ENCODE measurements at regions not wholly inside any gene's neighbourhood (a gene's known extent, or its start where the extent isn't known, plus 50 kb on each side); places are given as distances from the start of the nearest gene placed in this dataset.

GRCh38 chr13:70339738-70340137 lies 231.5 kb upstream of the KLHL1 start:
- H3K27ac ChIP-seq = no peak overlapping the region
- no peaks in the 10 kb centered on the region for H3K27me3 ChIP-seq
- intact Hi-C loops (cut with DNase I) = no loop called here
- TF ChIP-seq, protein P1, sequence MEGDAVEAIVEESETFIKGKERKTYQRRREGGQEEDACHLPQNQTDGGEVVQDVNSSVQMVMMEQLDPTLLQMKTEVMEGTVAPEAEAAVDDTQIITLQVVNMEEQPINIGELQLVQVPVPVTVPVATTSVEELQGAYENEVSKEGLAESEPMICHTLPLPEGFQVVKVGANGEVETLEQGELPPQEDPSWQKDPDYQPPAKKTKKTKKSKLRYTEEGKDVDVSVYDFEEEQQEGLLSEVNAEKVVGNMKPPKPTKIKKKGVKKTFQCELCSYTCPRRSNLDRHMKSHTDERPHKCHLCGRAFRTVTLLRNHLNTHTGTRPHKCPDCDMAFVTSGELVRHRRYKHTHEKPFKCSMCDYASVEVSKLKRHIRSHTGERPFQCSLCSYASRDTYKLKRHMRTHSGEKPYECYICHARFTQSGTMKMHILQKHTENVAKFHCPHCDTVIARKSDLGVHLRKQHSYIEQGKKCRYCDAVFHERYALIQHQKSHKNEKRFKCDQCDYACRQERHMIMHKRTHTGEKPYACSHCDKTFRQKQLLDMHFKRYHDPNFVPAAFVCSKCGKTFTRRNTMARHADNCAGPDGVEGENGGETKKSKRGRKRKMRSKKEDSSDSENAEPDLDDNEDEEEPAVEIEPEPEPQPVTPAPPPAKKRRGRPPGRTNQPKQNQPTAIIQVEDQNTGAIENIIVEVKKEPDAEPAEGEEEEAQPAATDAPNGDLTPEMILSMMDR (IDR thresholded peaks at IDR 0.05) = no peak
- no peak overlapping the region for H3K4me3 ChIP-seq
- H3K36me3 ChIP-seq = no peaks in the 10 kb centered on the region
- no peaks in the 10 kb centered on the region for H3K9me3 ChIP-seq
- H3K4me1 ChIP-seq = no peaks in the 10 kb centered on the region
- no peak for ATAC-seq
- DNase-seq = no peak

- Histone ChIP-seq H3K27ac (no peak overlapping the region), H3K27me3 (no peaks in the 10 kb centered on the region), H3K36me3 (no peaks in the 10 kb centered on the region), H3K9me3 (no peaks in the 10 kb centered on the region), H3K4me1 (no peaks in the 10 kb centered on the region), H3K4me3 (no peak overlapping the region)
- intact Hi-C loops (cut with DNase I) = no loop called here
- TF ChIP-seq, protein P1 (IDR thresholded peaks at IDR 0.05) = no peak
- DNase-seq (no peak), ATAC-seq (no peak)
Observed at GRCh38 chr13:70338609-70339008, 230.4 kb upstream of the KLHL1 start.

DNA sequence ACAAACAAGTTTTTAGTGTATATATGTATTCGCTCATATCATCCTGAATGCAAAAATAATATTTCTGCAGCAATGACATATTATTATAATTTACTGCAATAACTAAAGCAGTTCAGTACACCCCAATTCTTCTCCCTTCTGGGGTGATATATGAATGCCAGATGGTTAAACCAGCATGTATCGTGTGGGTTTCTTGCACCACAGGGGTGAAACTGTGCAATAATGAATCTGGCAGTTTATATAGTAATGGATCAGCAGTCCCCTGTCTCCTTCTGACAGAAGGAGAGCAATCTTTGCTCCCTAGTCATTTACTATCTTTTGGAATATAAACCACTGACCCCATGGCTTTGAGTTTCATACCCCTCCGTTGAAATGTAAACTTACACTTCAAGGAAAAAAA lies 228.6 kb upstream of the KLHL1 start:
- DNase-seq (no peak), ATAC-seq (no peak)
- no peaks in the 10 kb centered on the region for H3K9me3 ChIP-seq
- no peaks in the 10 kb centered on the region for H3K27me3 ChIP-seq
- intact Hi-C loops (cut with DNase I) = no loop called here
- no peak overlapping the region for H3K4me3 ChIP-seq
- H3K36me3 ChIP-seq = no peaks in the 10 kb centered on the region
- TF ChIP-seq, protein P1 (IDR thresholded peaks at IDR 0.05) = no peak
- no peaks in the 10 kb centered on the region for H3K4me1 ChIP-seq
- no peak overlapping the region for H3K27ac ChIP-seq

- no peaks in the 10 kb centered on the region for H3K4me1 ChIP-seq
- no peak overlapping the region for H3K27ac ChIP-seq
- no peaks in the 10 kb centered on the region for H3K27me3 ChIP-seq
- DNase-seq = no peak
- TF ChIP-seq, protein P1 (IDR thresholded peaks at IDR 0.05) = no peak
- H3K36me3 ChIP-seq = no peaks in the 10 kb centered on the region
- ATAC-seq = no peak
- H3K4me3 ChIP-seq = no peak overlapping the region
- intact Hi-C loops (cut with DNase I) = no loop called here
- H3K9me3 ChIP-seq = no peaks in the 10 kb centered on the region
Observed at GRCh38 chr13:70333752-70334151, 225.5 kb upstream of the KLHL1 start.

DNA sequence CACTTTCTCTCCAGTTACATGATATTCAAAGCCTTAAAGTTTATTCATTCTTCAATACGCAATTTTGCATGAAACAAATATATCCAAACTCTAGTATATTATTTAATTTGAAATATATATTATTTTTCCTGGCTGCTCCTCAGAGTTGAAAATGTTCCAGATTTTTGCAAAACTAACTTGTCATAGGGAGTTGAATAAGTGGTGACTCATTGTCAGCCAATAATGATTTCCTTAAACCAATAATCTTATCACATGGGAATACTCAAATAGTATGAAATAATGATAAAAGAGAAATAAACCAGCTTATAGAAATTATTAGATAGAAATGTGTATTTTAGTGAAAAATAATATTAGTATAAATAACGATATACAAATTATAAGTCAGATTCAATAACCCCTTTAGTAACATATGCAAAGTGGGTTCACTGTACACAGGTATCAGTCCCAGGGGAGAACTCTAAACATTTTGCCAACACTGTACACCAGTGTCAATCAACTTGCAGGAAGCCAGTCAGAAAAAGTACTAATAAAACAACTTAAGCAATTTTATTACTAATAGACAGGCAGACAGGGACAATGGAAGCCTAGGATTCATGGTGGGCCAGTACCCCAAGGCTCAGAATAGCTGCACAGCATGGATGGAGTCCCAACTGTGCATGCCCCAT lies 222.6 kb upstream of the KLHL1 start:
- no peaks in the 10 kb centered on the region for H3K27me3 ChIP-seq
- TF ChIP-seq, protein P1 (IDR thresholded peaks at IDR 0.05) = no peak
- no peak overlapping the region for H3K27ac ChIP-seq
- ATAC-seq = no peak
- H3K4me3 ChIP-seq = no peak overlapping the region
- intact Hi-C loops (cut with DNase I) = no loop called here
- DNase-seq = no peak
- H3K4me1 ChIP-seq = no peaks in the 10 kb centered on the region
- no peaks in the 10 kb centered on the region for H3K9me3 ChIP-seq
- no peaks in the 10 kb centered on the region for H3K36me3 ChIP-seq

DNA sequence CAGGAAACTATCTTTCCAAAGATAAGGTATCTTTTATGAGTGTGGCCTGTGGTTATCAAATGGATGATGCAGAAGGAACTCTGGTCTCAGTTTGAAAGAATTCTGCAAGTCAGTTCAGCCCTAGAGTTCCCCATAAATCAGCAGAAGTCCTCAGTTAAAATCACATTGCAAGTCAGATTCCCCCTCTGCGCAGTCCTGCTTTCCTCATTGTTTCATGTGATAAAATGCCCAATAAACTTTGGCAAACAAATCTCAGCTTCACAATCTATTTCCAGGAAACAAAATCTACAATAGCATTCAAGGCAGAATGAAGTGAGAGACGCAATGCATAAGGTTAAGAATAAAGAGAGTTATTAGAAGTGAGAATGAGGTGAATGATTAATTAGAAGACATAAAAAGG lies 216.3 kb upstream of the KLHL1 start:
- ATAC-seq (no peak), DNase-seq (no peak)
- Histone ChIP-seq H3K9me3 (no peaks in the 10 kb centered on the region), H3K4me1 (no peaks in the 10 kb centered on the region), H3K27ac (no peak overlapping the region), H3K4me3 (no peak overlapping the region), H3K27me3 (no peaks in the 10 kb centered on the region), H3K36me3 (no peaks in the 10 kb centered on the region)
- TF ChIP-seq, protein P1 (IDR thresholded peaks at IDR 0.05) = no peak
- intact Hi-C loops (cut with DNase I) = no loop called here

All from upper lobe of right lung (tissue), 1 donor.